ENCODE measurements at regions not wholly inside any gene's neighbourhood (a gene's known extent, or its start where the extent isn't known, plus 50 kb on each side); places are given as distances from the start of the nearest gene placed in this dataset.
"Not testable (repeated sequence)": the region's sequence is repeated elsewhere in the genome, so short reads cannot be mapped to it uniquely, and the experiment has no call there.

- intact Hi-C loops (cut with micrococcal nuclease): no loop called here
Measured at GRCh38 chr3:11739706-11740105, 96.0 kb upstream of the VGLL4 start.

DNA sequence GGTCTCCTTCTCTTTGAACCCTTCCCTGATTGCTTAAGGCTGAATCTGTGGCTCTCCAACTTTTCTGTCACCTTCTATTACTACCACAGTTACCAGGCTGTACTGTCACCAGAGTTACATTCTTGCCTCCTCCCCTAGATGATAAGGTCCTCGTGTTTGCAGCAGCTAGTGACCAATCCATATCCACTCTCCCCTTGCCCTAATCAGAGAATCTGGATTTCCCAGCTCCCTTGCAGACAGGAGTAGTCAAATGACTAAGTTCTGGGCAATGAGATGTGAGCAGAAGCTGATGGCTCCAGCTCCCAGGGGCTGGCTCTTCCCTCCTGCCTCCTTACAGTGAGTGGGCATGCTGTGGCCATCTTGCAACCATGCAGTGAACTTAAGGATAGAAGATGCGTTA, 95.4 kb upstream of the VGLL4 start:
- intact Hi-C loops (cut with micrococcal nuclease): no loop called here

GRCh38 chr3:11737742-11738141, 94.0 kb upstream of the VGLL4 start:
- intact Hi-C loops (cut with micrococcal nuclease): no loop called here

GRCh38 chr3:11736136-11736833, 92.6 kb upstream of the VGLL4 start:
- intact Hi-C loops (cut with micrococcal nuclease): no loop called here

- intact Hi-C loops (cut with micrococcal nuclease): no loop called here
Measured at GRCh38 chr3:11735638-11736037, 91.9 kb upstream of the VGLL4 start.

- intact Hi-C loops (cut with micrococcal nuclease): not testable (repeated sequence)
Measured at GRCh38 chr3:11735111-11735510, 91.4 kb upstream of the VGLL4 start.

GRCh38 chr3:11733914-11734313, 90.2 kb upstream of the VGLL4 start:
- intact Hi-C loops (cut with micrococcal nuclease): loop anchor here (2.0 kb wide), 1 partner anchor 41 kb away; no protein-coding TSS in a partner anchor

DNA sequence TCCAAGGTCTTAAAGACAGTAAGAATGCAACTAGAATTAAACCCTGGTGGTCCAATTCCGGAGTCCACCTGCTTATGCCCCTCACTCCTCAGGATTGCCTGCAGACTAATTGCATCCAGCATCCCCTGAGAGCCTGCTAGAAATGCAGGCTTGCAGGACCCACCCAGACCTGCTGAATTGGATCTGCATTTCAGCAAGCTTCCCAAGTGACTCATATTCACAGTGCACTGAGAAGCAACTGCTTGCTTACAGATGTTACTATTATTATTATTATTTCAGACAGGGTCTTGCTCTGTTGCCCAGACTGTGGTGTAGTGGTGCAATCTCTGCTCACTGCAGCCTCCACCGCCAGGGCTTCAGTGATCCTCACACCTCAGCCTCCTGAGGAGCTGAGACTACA, 83.5 kb upstream of the VGLL4 start:
- intact Hi-C loops (cut with micrococcal nuclease): no loop called here

- intact Hi-C loops (cut with micrococcal nuclease): no loop called here
Measured at GRCh38 chr3:11726146-11726545, 82.4 kb upstream of the VGLL4 start.

DNA sequence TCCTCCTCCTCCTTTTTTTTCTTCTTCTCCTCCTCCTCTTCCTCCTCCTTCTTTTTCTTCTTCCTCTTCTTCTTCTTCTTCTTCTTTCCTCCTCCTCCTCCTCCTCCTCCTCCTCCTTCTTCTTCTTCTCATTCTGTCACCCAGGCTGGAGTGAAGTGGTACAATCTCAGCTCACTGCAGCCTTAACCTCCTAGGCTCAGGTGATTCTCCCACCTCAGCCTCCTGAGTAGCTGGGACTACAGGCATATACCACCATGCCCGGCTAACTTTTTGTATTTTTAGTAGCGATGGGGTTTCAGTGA, 81.6 kb upstream of the VGLL4 start:
- intact Hi-C loops (cut with micrococcal nuclease): not testable (repeated sequence)

DNA sequence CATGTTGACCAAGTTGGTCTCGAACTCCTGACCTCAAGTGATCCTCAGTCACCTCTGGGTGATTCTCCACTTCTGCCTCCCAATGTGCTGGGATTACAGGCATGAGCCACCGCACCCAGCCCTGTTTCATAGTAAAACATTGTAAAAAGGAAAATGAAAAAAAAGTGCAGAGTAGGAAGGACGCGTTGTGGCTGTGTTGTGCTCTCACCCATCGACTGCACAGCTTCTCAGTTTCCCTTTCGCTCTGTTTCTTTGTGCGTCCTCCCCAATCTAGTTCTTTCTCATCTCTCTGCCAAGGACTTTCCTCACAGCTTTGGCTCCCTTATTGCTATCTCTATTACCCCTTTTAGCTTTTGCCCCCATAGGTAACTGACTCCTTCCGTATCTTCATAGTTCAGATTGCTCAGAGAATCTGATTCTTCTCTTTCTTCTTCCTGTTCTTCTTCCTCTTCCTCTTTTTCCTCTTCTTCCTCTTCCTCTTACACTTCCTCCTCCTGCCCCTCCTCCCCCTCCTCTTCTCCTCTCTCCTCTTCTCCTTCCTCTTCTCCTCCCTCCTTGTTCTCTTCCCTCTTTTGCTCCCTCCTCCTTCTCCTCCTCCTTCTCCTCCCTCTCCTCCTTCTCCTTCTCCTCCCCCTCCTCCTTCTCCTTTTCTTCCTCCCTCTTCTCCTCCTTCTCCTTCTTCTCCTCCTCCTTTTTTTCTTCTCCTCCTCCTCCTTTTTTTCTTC, 81.1 kb upstream of the VGLL4 start:
- intact Hi-C loops (cut with micrococcal nuclease): no loop called here

DNA sequence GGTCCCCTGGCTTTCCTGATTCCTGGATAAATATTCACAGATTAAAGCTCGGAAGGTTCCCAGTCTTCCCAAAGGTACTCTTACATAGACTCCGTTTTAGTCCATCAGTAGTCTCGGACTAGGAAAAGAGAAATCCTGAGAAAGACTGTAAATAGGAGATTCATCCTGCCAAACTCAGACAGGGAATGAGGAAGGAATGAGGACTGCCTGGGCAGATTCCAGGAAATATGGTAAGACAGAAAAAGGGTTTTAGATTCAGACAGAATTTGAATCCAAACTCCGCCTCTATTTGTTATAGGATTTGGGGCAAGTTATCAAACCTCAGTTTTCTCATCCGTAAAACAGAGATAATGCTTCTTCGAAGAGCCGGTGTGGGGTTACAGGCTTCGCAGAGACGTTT, 77.8 kb upstream of the VGLL4 start:
- intact Hi-C loops (cut with micrococcal nuclease): no loop called here

GRCh38 chr3:11720917-11721411, 77.2 kb upstream of the VGLL4 start:
- intact Hi-C loops (cut with micrococcal nuclease): loop anchor here (1.0 kb wide), 3 partner anchors 49 to 83 kb away; no protein-coding TSS in a partner anchor

DNA sequence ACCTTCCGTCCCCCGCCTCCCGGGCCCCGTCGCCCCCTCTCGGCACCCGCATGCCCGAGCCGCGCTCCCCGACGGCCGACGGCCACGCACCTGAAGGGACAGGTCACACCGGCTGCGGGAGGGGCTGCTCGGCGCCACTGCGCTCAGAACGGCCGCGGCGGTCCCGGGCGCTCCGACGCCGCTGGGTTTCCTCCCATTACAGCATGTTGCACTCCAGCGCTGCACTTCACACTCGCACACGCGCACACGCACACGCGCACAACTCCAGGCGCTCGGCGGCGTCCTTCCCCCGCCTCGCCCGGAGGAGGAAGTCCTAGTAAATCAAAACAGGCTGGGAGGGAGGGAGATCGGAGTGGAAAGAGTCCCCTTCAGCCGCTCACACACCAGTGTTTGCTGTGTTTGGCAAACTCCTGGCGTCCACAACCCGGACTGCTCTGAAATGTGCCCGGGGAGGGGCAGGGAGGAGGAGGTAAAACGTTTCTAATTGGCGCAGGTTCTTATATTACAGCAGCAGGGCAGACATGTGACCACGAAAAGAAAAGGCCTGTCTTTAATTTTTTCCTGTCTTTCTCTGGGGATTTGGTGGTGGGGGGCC, 76.7 kb upstream of the VGLL4 start:
- intact Hi-C loops (cut with micrococcal nuclease): loop anchor here (1.0 kb wide), 3 partner anchors 50 to 84 kb away; no protein-coding TSS in a partner anchor

- intact Hi-C loops (cut with micrococcal nuclease): loop anchor here (1.0 to 5.0 kb wide), 7 partner anchors 51 to 447 kb away; partner anchors contain the start of genes ATG7, TAMM41 and VGLL4
Measured at GRCh38 chr3:11719406-11720303, 75.9 kb upstream of the VGLL4 start.

- intact Hi-C loops (cut with micrococcal nuclease): loop anchor here (1.0 to 5.0 kb wide), 5 partner anchors 76 to 446 kb away; partner anchors contain the start of genes ATG7, TAMM41 and VGLL4
Measured at GRCh38 chr3:11718637-11719405, 75.1 kb upstream of the VGLL4 start.

DNA sequence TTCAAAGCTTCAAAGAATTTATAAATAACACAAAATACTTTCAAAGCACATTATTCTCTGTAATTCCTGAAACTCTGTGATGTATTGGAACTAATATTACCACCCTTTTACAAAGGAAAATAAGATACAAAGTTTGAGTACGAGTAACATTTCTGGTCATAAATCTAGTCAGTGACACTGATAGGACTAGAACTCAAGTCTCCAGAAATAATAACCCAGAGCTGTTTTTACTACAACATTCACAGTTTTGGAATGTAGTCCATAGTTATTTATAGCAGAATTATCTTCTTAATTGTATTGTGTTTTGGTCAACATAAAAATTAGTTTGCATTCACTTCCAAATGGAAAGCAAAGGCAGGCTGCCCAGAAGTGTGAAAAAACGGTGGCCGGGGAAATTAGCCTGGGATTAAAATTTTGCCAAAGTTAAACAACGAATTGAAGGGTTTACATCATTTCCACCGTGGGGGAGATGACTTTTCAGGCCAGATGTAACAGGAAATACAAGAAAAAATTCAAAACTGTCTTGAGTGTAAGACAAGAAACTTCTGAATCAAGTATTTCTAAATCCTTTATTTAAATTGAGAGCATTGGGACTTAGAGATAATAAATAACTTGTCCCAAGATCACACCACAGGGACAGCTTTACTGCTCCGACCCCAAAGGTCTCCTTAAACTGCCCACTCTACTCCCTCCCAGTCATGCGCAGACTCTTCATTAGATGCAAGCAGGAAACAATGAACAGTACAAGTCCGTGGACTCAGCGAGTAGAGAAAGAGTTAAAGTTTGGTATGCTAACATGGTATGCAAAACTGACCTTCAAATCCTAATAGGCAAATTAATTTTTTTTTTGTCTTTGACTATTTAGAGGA, 74.3 kb upstream of the VGLL4 start:
- intact Hi-C loops (cut with micrococcal nuclease): loop anchor here (1.0 to 5.0 kb wide), 4 partner anchors 75 to 445 kb away; partner anchors contain the start of genes ATG7 and VGLL4

DNA sequence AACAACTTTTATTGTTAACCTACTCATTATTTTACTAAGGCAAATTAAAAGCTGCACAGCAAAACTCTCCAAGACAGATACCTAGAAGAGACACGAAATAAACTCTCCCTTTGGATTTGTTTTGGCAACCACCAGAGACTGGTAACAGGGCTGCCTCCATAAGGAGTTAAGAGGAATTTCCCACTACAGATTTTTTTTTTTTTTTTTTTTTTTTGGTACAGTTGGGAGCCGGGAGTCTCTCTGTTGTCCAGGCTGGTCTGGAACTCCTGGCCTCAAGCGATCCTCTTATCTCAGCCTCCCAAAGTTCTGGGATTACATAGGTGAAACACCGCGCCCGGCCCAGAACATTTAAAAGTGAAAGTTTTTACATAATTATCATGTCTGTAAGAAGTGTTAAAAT, 73.6 kb upstream of the VGLL4 start:
- intact Hi-C loops (cut with micrococcal nuclease): loop anchor here (5.0 kb wide), 1 partner anchor 330 kb away; no protein-coding TSS in a partner anchor

All from T-helper 1 cell treated with Interleukin-12 subunit alpha and Interleukin-12 subunit beta and Interleukin-4 antibody, amounts not matched to agents 30 ng/mL and 1 ng/mL, for 36 hours (primary cell).